Activated T-cell treated with anti-CD3 and anti-CD28 coated beads for 48 hours (primary cell): ENCODE measurements at regions not wholly inside any gene's neighbourhood (a gene's known extent, or its start where the extent isn't known, plus 50 kb on each side); places are given as distances from the start of the nearest gene placed in this dataset.
"Not testable (repeated sequence)": the region's sequence is repeated elsewhere in the genome, so short reads cannot be mapped to it uniquely, and the experiment has no call there.

Experiments
- DNase-seq: peaks from one replicate; pipeline ENCODE4 v3.0.0-alpha.2; 2020; ENCODE audit warnings: low read depth

GRCh38 chr4:55028196-55028595 is 97.2 kb downstream of the KDR start:
- DNase-seq, result no peak

- DNase-seq, result no peak
Measured at GRCh38 chr4:55027596-55027995, 97.8 kb downstream of the KDR start.

GRCh38 chr4:55025456-55025855 is 99.9 kb downstream of the KDR start:
- DNase-seq, result not testable (repeated sequence)

- no peak for DNase-seq
Measured at GRCh38 chr4:55023030-55023429, 102.4 kb downstream of the KDR start.

- no peak for DNase-seq
Measured at GRCh38 chr4:55021214-55021613, 104.2 kb downstream of the KDR start.

- DNase-seq, result no peak
Measured at GRCh38 chr4:55020131-55020530, 105.3 kb downstream of the KDR start.

- DNase-seq, result no peak
Measured at GRCh38 chr4:55018978-55019377, 106.4 kb downstream of the KDR start.

- no peak for DNase-seq
Measured at GRCh38 chr4:55018521-55018920, 106.9 kb downstream of the KDR start.

- DNase-seq, result no peak
Measured at GRCh38 chr4:55017406-55017805, 108.0 kb downstream of the KDR start.

- DNase-seq, result no peak
Measured at GRCh38 chr4:55016131-55016530, 109.3 kb downstream of the KDR start.

- no peak for DNase-seq
Measured at GRCh38 chr4:55014876-55015275, 110.5 kb downstream of the KDR start.

- no peak for DNase-seq
Measured at GRCh38 chr4:55013431-55013955, 111.9 kb downstream of the KDR start.

- no peak for DNase-seq
Measured at GRCh38 chr4:55012363-55013230, 112.8 kb downstream of the KDR start.

GRCh38 chr4:55011761-55012160 is 113.6 kb downstream of the KDR start:
- DNase-seq, result no peak

GRCh38 chr4:55010550-55010949 is 114.8 kb downstream of the KDR start:
- DNase-seq, result no peak

- DNase-seq, result no peak
Measured at GRCh38 chr4:55008166-55009056, 117.0 kb downstream of the KDR start.

- DNase-seq, result no peak
Measured at GRCh38 chr4:55005910-55006309, 119.5 kb downstream of the KDR start.

GRCh38 chr4:55004831-55005230 is 120.6 kb downstream of the KDR start:
- DNase-seq, result no peak

GRCh38 chr4:55002431-55002830 is 123.0 kb downstream of the KDR start:
- DNase-seq, result no peak

GRCh38 chr4:55001538-55001937 is 123.9 kb downstream of the KDR start:
- no peak for DNase-seq

- no peak for DNase-seq
Measured at GRCh38 chr4:54999003-54999402, 126.4 kb downstream of the KDR start.

- DNase-seq, result not testable (repeated sequence)
Measured at GRCh38 chr4:54993473-54994026, 131.8 kb downstream of the KDR start.
